H1 (cell line): ENCODE measurements at regions not wholly inside any gene's neighbourhood (a gene's known extent, or its start where the extent isn't known, plus 50 kb on each side); places are given as distances from the start of the nearest gene placed in this dataset.

Experiments
- CTCF ChIA-PET: fragments of 300-600 bp; sonication (Branson Sonifier 250); formaldehyde crosslinking; loops from one replicate; lab custom pipeline; 2021; ENCODE audit not compliant: partially characterized antibody; lab: Charles Lee
- POLR2A ChIA-PET: fragments of 300-600 bp; sonication (Branson Sonifier 250); formaldehyde crosslinking; loops from one replicate; lab custom pipeline; 2021; ENCODE audit warnings: inconsistent platforms; ENCODE audit not compliant: partially characterized antibody; lab: Charles Lee
- DNase-seq, 2 experiments: peaks; one replicate each; pipeline versions ENCODE4 v3.0.0 to v3.0.0-alpha.2; 2010 to 2022; ENCODE audit warnings: low spot score in 2 of 2, low read depth in 1 of 2, mixed read lengths in 1 of 2
- FAIRE-seq: peaks from 2 replicates; lab custom pipeline; 2011; peaks lifted over from hg19 to GRCh38; lab: Jason Lieb, UNC
- H2AFZ ChIP-seq: 2 replicates; pipeline ENCODE4 v1.8.1; 2012; ENCODE audit warnings: low read length, inconsistent platforms
- H2AK5ac ChIP-seq: 2 replicates; pipeline ENCODE4 v1.6.1; 2013; ENCODE audit warnings: low read depth, low read length
- H2BK120ac ChIP-seq: replicated peaks from 2 replicates; pipeline ENCODE3; 2013; ENCODE audit warnings: low read depth, low read length, inconsistent platforms
- H2BK12ac ChIP-seq: 2 replicates; pipeline ENCODE4 v1.6.1; 2013; ENCODE audit warnings: low read depth, low read length
- H2BK15ac ChIP-seq: 2 replicates; pipeline ENCODE4 v1.6.1; 2013; ENCODE audit warnings: low read length
- H2BK20ac ChIP-seq: 2 replicates; pipeline ENCODE4 v1.6.1; 2013; ENCODE audit warnings: low read length
- H2BK5ac ChIP-seq: 2 replicates; pipeline ENCODE4 v1.6.1; 2013; ENCODE audit warnings: low read depth, low read length
- H3K14ac ChIP-seq: 2 replicates; pipeline ENCODE4 v1.6.1; 2013; ENCODE audit warnings: inconsistent platforms; ENCODE audit not compliant: insufficient read length
- H3K18ac ChIP-seq: 2 replicates; pipeline ENCODE4 v1.6.1; 2013; ENCODE audit warnings: low read length; ENCODE audit errors: extremely low read depth
- H3K23ac ChIP-seq: 2 replicates; pipeline ENCODE4 v1.6.1; 2013; ENCODE audit warnings: inconsistent platforms; ENCODE audit not compliant: insufficient read length
- H3K23me2 ChIP-seq: 2 replicates; pipeline ENCODE4 v1.6.1; 2013; ENCODE audit warnings: low read depth, low read length
- H3K27ac ChIP-seq: 2 replicates; pipeline ENCODE4 v1.6.1; 2011; ENCODE audit warnings: low read depth, low read length, inconsistent platforms
- H3K27me3 ChIP-seq, 4 experiments: replicated peaks in 1 of 4; 1 replicate in 1 of 4; 2 replicates in 3 of 4; pipeline versions ENCODE4 v1.6.1 to v1.8.1; 2011 to 2013; ENCODE audit warnings: low read length in 3 of 4, mild to moderate bottlenecking in 3 of 4, inconsistent platforms in 2 of 4, mixed read lengths in 2 of 4, moderate library complexity in 1 of 4; ENCODE audit not compliant: control insufficient read depth in 3 of 4, insufficient read depth in 3 of 4; ENCODE audit errors: extremely low read depth in 1 of 4
- H3K36me3 ChIP-seq, 4 experiments: 2 replicates each; pipeline versions ENCODE4 v1.6.1 to v1.8.1; 2011 to 2013; ENCODE audit warnings: mild to moderate bottlenecking in 4 of 4, low read length in 3 of 4, moderate library complexity in 2 of 4, control low read depth in 1 of 4, inconsistent platforms in 1 of 4; ENCODE audit not compliant: insufficient read depth in 4 of 4, control insufficient read depth in 2 of 4
- H3K4ac ChIP-seq: replicated peaks from 2 replicates; pipeline ENCODE3; 2013; ENCODE audit warnings: low read length, low read depth, mixed read lengths, inconsistent platforms; ENCODE audit not compliant: insufficient read length
- H3K4me1 ChIP-seq, 4 experiments: replicated peaks in 1 of 4; 1 replicate in 1 of 4; 2 replicates in 3 of 4; pipeline versions ENCODE4 v1.6.1 to v1.8.1; 2011 to 2013; ENCODE audit warnings: low read length in 3 of 4, inconsistent platforms in 2 of 4, mixed read lengths in 1 of 4; ENCODE audit not compliant: insufficient read depth in 4 of 4, control insufficient read depth in 3 of 4
- H3K4me2 ChIP-seq, 2 experiments: 2 replicates each; pipeline versions ENCODE4 v1.6.1 to v1.8.1; 2011 to 2013; ENCODE audit warnings: low read depth in 2 of 2, low read length in 2 of 2, control low read depth in 1 of 2, inconsistent platforms in 1 of 2, mild to moderate bottlenecking in 1 of 2; ENCODE audit not compliant: insufficient read depth in 1 of 2
- H3K4me3 ChIP-seq, 4 experiments: fragments of 200-600, 300-600 bp in 1 of 4; sonication (generic), shearing (Covaris generic), sonication (Bioruptor Twin) in 1 of 4; 2 replicates each; pipeline versions ENCODE4 v1.5.1 to v1.8.1; 2011 to 2016; ENCODE audit warnings: low read length in 4 of 4, low read depth in 3 of 4, control low read depth in 2 of 4, inconsistent platforms in 2 of 4, mild to moderate bottlenecking in 2 of 4, mixed read lengths in 1 of 4, moderate library complexity in 1 of 4; ENCODE audit not compliant: insufficient read depth in 2 of 4; ENCODE audit errors: extremely low read depth in 1 of 4
- H3K56ac ChIP-seq: replicated peaks from 2 replicates; pipeline ENCODE3; 2013; ENCODE audit warnings: low read depth, mild to moderate bottlenecking, mixed read lengths, low read length, inconsistent platforms; ENCODE audit not compliant: insufficient read length
- H3K79me1 ChIP-seq: 2 replicates; pipeline ENCODE4 v1.6.1; 2013; ENCODE audit warnings: low read depth, low read length, control low read depth
- H3K79me2 ChIP-seq, 2 experiments: 2 replicates each; pipeline versions ENCODE4 v1.6.1 to v1.8.1; 2012 to 2013; ENCODE audit warnings: low read length in 2 of 2, mild to moderate bottlenecking in 2 of 2, inconsistent platforms in 1 of 2; ENCODE audit not compliant: insufficient read depth in 2 of 2, control insufficient read depth in 1 of 2
- H3K9ac ChIP-seq, 4 experiments: replicated peaks in 1 of 4; 1 replicate in 1 of 4; 2 replicates in 3 of 4; pipeline versions ENCODE4 v1.6.1 to v1.8.1; 2011 to 2013; ENCODE audit warnings: low read depth in 3 of 4, low read length in 3 of 4, control low read depth in 2 of 4, mild to moderate bottlenecking in 2 of 4, moderate library complexity in 2 of 4, inconsistent platforms in 1 of 4; ENCODE audit errors: extremely low read depth in 1 of 4
- H3K9me3 ChIP-seq, 2 experiments: 2 replicates each; pipeline versions ENCODE4 v1.6.1 to v1.8.1; 2012 to 2013; ENCODE audit warnings: mild to moderate bottlenecking in 2 of 2, moderate library complexity in 2 of 2, control low read depth in 1 of 2, inconsistent platforms in 1 of 2, low read depth in 1 of 2, low read length in 1 of 2, mixed read lengths in 1 of 2; ENCODE audit not compliant: insufficient read depth in 2 of 2
- H4K20me1 ChIP-seq, 2 experiments: replicated peaks in 1 of 2; 2 replicates each; pipeline versions ENCODE3 to v1.8.1; 2011 to 2013; ENCODE audit warnings: inconsistent platforms in 2 of 2, low read length in 2 of 2, mild to moderate bottlenecking in 1 of 2; ENCODE audit not compliant: insufficient read depth in 2 of 2, control insufficient read depth in 1 of 2
- H4K5ac ChIP-seq: 2 replicates; pipeline ENCODE4 v1.6.1; 2013; ENCODE audit warnings: low read length, low read depth, mixed read lengths, inconsistent platforms; ENCODE audit not compliant: insufficient read length
- H4K8ac ChIP-seq: 2 replicates; pipeline ENCODE4 v1.8.0; 2013; ENCODE audit warnings: mild to moderate bottlenecking, moderate library complexity, low read length, inconsistent platforms; ENCODE audit not compliant: insufficient read depth; ENCODE audit errors: extremely low read depth
- H4K91ac ChIP-seq: replicated peaks from 2 replicates; pipeline ENCODE3; 2013; ENCODE audit warnings: low read length, mixed read lengths, inconsistent platforms; ENCODE audit not compliant: insufficient read length
- CBX5 ChIP-seq: fragments of 300-800, 300-1000 bp; sonication (generic); IDR thresholded peaks from 2 replicates; pipeline ENCODE4 v1.7.1; 2016; ENCODE audit warnings: antibody characterized with exemption, low read length, low read depth
- KDM1A ChIP-seq: fragments of 200-600, 300-600 bp; sonication (generic); IDR thresholded peaks from 2 replicates; pipeline ENCODE4 v1.7.1; 2016; ENCODE audit warnings: mild to moderate bottlenecking, low read length, borderline replicate concordance
- MAFK ChIP-seq: IDR thresholded peaks from 2 replicates; pipeline ENCODE4 v1.6.1; 2012; ENCODE audit warnings: low read depth, mild to moderate bottlenecking, improper control_type of control experiment, low read length
- YY1 ChIP-seq: IDR thresholded peaks from 2 replicates; pipeline ENCODE4 v1.6.1; 2011; ENCODE audit warnings: low read depth, mild to moderate bottlenecking, low read length
- WGBS, 2 experiments: shearing (Covaris generic) in 1 of 2; methylation state at CpG; one replicate each; pipeline versions ENCODE4 v1.1.6 to v1.1.7; 2013 to 2015; ENCODE audit warnings: low lambda C conversion rate in 2 of 2, mixed read lengths in 2 of 2, inconsistent platforms in 1 of 2, low coverage in 1 of 2, missing lambda C conversion rate in 1 of 2; ENCODE audit not compliant: insufficient replicate concordance in 2 of 2, insufficient coverage in 1 of 2, insufficient read length in 1 of 2; ENCODE audit errors: extremely low coverage in 1 of 2, missing lambda C conversion rate in 1 of 2; 5-methylcytosine and 5-hydroxymethylcytosine counted together
- TF ChIP-seq, protein P1 (sequence below): IDR thresholded peaks from 2 replicates; pipeline ENCODE4 v1.6.1; 2012; ENCODE audit warnings: inconsistent platforms
- TF ChIP-seq, protein P2 (sequence below): IDR thresholded peaks from 2 replicates; pipeline ENCODE4 v1.6.1; 2012; ENCODE audit warnings: low read length, inconsistent platforms

DNA sequence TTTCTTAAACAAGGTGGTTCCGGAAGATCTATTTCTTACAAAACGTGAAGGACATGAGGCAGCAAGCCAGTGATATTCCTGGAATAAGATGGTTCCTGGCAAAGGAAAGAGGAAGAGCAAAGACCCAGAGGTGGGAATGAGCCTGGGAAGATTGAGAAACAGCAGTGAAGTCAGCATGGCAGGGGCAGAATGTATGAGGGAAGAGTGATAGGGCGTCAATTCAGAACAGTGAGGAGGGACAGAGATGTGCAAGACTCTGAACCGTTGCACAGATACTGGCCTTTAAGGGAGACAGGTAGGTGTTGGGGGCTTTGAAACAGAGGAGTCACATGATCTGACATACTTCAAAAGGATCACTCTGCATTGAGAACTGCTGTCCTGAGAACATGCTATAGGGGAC is 338.3 kb downstream of the CBLN4 start:
- no peak overlapping the region for H2BK20ac ChIP-seq
- H3K4me1 ChIP-seq, result no peaks in the 10 kb centered on the region
- no peaks in the 10 kb centered on the region for H3K36me3 ChIP-seq
- no peak overlapping the region for H3K56ac ChIP-seq
- no peak overlapping the region for H3K4me2 ChIP-seq
- CTCF ChIA-PET, result no interaction called here
- no peak overlapping the region for H2BK15ac ChIP-seq
- DNase-seq (no peak), FAIRE-seq (no peak)
- H4K20me1 ChIP-seq, result no peaks in the 10 kb centered on the region
- no peak overlapping the region for H3K9ac ChIP-seq
- H3K4me3 ChIP-seq, result no peak overlapping the region
- H3K14ac ChIP-seq, result no peak overlapping the region
- no peaks in the 10 kb centered on the region for H3K79me1 ChIP-seq
- no peak overlapping the region for H3K18ac ChIP-seq
- no peak overlapping the region for H3K23ac ChIP-seq
- TF ChIP-seq YY1, result no peak
- TF ChIP-seq, protein P1, sequence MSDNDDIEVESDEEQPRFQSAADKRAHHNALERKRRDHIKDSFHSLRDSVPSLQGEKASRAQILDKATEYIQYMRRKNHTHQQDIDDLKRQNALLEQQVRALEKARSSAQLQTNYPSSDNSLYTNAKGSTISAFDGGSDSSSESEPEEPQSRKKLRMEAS, result no peak
- no peak for TF ChIP-seq KDM1A
- TF ChIP-seq, protein P2, sequence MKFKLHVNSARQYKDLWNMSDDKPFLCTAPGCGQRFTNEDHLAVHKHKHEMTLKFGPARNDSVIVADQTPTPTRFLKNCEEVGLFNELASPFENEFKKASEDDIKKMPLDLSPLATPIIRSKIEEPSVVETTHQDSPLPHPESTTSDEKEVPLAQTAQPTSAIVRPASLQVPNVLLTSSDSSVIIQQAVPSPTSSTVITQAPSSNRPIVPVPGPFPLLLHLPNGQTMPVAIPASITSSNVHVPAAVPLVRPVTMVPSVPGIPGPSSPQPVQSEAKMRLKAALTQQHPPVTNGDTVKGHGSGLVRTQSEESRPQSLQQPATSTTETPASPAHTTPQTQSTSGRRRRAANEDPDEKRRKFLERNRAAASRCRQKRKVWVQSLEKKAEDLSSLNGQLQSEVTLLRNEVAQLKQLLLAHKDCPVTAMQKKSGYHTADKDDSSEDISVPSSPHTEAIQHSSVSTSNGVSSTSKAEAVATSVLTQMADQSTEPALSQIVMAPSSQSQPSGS, result no peak
- no peak for TF ChIP-seq MAFK
- no peak for TF ChIP-seq CBX5
- POLR2A ChIA-PET, result no interaction called here
- H3K79me2 ChIP-seq, result no peaks in the 10 kb centered on the region
- H2AK5ac ChIP-seq, result no peak overlapping the region
- H3K23me2 ChIP-seq, result no peaks in the 10 kb centered on the region; the same call in 1 of the 2 replicates
- 0 out of 2 replicates have a peak overlapping the region, but pooled peaks have one; percentile 38 for H2AFZ ChIP-seq
- H4K8ac ChIP-seq, result no peak overlapping the region
- no peak overlapping the region for H2BK12ac ChIP-seq
- H3K9me3 ChIP-seq, result no peaks in the 10 kb centered on the region
- no peaks in the 10 kb centered on the region for H3K27me3 ChIP-seq
- 88% methylated on average over 4 of the region's 4 CpGs; no CpG with 5 or more reads in 1 of the 2 experiments for whole genome bisulfite sequencing, 2 experiments
- H3K4ac ChIP-seq, result no peak overlapping the region
- no peak overlapping the region for H4K91ac ChIP-seq
- no peak overlapping the region for H3K27ac ChIP-seq
- no peak overlapping the region for H2BK120ac ChIP-seq
- H2BK5ac ChIP-seq, result no peak overlapping the region
- H4K5ac ChIP-seq, result no peak overlapping the region
